Left colon (tissue), 2 donors: ENCODE measurements at regions not wholly inside any gene's neighbourhood (a gene's known extent, or its start where the extent isn't known, plus 50 kb on each side); places are given as distances from the start of the nearest gene placed in this dataset.

Source experiments
- ATAC-seq: fragments of 200-7000 bp; cut with Tn5 transposase; one replicate; pipeline ENCODE4 v1.9.1; 2020; ENCODE audit warnings: mild to moderate bottlenecking, moderate library complexity
- DNase-seq, 2 donors: peaks; one replicate each; pipeline ENCODE4 v3.0.0-alpha.2; 2020
- intact Hi-C, 2 donors: fragments of 100-400 bp; cut with DNase I in 1 of 2; cut with micrococcal nuclease in 1 of 2; formaldehyde crosslinking; loops; one replicate each; pipeline versions ENCODE4 v1.11.2 to v1.14.0; 2022; cut with DNase I, micrococcal nuclease
- donor health status: DM: no; HTN: no; CAD: no.
- donor health status: DM: yes; HTN: yes; CAD: no.

DNA sequence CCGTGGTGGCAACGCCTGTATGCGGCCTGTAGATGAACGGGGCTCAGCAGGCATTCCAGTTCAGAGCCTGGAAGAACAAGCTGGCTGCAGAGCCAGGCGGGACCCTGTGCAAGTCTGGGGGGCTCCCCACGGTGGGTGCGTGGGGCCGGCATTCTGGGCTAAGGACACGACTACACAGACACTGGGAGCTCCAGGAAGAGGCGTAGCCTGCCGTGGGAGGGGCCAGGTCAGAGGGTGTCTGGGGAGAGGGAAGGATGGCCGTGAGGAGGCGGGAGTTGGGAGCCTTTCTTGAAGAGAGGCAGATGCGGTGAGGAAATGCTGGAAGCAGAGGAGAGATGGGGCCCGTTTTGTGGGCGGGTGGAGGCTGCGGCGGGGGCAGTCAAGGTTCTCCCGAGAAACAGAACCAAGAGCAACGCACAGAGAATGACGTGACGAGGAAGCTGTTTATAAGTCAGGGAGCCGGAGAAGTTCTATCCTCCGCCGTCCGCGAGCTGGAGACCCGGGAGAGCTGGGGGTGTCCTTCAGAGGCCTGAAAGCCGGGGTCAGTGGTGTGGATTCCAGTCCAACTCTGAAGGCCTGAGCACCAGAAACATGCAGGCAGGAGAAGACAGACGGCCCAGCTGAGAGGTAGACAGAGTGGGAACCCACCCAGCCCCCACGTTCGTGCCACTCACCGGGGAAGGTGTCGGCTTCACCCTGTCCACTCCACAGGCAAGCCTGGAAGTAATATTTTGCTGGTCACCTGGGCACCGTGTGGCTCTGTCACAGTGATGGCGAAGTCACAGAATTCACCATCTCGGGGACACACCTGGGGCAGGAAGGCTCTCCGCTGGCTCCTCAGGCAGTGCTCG is 529.6 kb downstream of the BRD1 start:
- DNase-seq, result peak in 1 of 2 donors; percentile 20
- no peak for ATAC-seq

DNA sequence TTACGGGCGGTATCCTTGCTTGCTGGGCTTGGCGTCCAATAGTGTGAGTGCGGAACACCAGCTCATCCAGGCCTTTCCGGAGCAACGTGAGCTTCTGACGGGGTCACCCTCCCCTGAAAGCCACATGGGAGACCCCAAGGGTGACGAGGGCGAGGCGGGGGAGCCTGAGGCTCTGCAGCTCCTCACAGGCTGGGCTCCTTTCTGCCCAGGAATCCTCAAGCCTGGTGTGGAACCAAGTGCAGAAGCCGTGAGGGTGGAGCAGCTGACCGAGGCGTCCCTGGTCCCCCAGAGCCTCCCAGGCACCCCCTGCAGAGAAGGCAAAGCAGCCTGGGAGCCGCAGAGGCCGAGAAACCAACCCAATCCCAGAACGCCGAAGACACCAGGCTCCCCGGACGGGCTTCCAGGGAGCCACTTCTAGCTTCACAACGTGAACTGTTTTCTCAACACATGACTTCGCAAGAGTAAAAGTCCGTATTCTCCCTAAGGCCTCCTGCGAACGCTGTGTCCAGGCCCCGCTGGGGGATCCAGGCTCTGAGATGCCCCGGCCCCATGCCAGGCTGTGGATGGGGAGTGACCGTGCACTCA is 530.3 kb downstream of the BRD1 start:
- intact Hi-C loops, result no loop called here
- ATAC-seq (no peak), DNase-seq (peak in 1 of 2 donors; percentile 9)

More for the DNA sequence above, 529.6 kb downstream of the BRD1 start:
- intact Hi-C loops, result no loop called here

DNA sequence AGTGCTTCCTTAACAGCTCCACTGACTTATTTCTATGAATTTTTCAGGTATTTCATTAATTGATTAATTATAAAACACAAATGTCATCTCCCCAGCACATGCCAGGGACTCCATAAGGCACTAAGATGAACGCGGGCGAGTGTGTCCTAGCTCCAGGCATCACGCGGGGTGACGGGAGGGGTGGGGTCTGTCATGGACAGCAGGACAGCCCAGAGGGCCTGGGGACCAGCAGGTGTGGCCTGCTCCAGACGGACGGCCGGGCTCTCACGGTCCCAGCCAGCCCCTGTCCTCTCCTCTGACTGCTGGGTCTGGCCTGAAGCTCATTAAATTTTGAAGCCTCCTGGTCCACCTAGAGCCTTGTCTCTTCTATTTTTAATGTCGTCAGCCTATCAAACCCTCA is 531.1 kb downstream of the BRD1 start:
- intact Hi-C loops, result no loop called here
- DNase-seq (peak in 1 of 2 donors; percentile 14), ATAC-seq (no peak)

DNA sequence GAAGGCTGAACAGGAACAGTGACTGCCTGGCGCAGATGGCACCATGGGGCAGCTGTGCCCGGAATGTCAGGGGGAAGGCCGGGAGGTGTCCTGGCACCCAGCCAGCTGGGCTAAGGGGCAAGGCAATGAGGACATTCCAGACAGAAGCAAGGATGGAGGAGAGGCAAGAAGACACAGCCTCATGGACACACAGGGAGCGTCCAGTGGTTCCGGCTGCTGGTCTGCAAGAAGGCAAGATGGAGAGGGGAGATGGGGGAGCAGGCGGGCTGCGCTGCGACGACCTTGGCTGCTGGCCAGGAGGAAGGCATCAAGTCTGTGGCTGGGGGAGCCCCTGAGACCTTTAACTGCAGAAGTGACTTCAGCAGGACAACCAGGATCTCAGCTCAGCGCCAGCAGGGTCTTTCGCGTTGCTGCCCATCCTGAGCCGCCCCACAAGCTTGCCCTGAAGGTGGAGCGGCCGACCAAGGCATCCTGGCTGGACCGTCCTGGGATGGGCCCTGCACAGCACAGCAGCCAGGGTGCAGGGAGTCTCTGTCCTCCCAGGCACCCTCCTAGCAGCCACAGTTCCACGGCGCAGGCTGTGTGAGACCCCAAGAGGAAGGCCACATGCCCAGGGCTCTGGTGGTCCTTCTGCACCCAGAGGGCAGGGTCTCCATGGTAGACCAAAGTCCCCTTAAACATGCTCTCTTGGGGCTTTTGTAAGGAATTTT is 531.7 kb downstream of the BRD1 start:
- DNase-seq (peak in 1 of 2 donors; percentile 20), ATAC-seq (no peak)

DNA sequence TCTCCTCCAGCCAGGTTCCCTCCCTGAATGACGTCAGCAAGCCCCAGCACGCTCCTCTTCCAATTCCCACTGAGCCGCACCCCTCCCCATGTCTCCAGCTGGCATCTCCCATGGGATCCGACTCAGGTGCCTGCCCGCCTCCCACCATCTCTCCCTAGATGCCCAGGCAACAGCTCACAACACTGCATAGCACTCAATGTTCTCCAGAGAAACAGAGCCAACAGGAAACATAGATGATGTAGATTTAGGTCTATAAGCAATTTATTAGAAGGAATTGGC is 532.3 kb downstream of the BRD1 start:
- ATAC-seq, result no peak
- intact Hi-C loops, result no loop called here

More for the DNA sequence above, 531.7 kb downstream of the BRD1 start:
- intact Hi-C loops, result no loop called here

DNA sequence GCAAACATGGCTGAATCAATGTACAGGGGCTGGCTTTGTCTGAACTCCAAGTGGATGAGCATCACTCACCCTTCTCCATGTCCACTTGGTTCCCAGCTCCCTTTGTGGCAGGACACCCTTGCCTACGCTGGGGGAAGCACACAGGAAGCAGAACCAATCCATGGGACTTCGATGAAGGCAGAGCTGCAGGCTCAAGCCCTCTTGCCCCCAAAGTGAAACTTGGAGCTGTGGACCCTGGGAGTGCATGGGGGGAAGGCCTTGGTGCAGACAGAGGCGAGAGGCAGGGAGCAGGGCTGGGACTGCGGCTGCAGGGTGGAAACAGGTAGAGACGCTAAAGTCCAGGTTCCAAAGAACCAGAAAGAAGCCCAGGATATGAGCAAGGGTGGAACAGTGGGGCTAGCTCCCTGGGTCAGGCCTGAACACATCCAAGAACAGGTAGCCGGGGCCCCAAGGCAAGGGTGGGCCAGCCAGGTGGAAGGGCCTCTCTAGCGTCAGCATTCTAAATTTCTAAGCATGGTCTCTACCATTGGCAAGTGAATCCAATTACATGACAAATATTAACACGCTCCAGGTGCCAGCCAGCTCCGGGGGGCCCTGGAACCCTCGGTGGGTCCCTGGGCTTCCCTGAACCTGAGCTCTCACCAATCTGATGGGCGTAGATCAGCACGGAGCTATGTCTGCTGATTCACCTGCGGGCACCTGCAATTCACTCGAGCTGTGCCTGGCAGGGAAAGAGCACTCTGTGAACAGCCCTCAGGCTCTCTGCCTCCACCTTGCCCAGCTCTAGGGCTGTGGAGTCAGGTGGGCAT is 532.8 kb downstream of the BRD1 start:
- no peak for DNase-seq
- intact Hi-C loops, result no loop called here
- ATAC-seq, result no peak

More for the DNA sequence above, 532.3 kb downstream of the BRD1 start:
- peak in 1 of 2 donors; percentile 16 for DNase-seq

DNA sequence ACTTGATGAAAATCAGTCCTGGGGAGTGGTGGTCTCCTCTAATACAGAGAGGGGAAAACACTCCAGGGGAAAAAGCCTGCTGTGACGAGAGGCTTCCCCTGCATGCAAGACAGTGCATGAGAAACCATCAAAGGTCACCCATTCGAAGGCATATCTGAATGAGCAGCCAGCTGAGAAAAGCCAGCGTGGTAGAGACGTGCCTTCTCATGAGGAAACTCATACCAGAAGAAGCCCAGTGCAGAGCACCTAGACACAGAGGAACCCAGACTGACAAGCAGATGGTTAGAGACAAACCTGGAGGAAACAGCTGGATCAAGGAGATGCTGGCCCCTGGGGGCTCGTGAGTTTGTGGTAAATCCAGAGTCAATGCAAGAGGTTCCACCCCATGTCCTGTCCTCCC is 534.8 kb downstream of the BRD1 start:
- DNase-seq (peak in 1 of 2 donors; percentile 12), ATAC-seq (no peak)
- intact Hi-C loops, result no loop called here

DNA sequence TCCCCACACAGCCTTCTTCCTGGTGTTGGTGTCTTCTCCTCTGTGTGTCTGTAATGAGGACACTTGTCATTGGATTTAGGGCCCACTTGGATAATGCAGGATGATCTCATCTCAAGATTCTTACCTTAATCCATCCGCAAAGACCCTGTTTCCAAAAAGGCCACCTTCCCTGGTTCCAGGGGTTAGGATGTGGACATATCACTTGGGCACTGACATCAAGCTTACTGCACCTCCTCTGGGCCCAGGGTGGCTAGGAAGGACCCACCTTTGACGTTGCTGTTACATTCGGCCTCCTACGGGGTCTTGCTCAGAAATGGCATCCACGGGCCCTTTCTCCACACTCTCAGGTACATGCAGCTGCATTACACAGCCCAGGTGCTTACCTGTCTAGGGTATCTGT is 535.9 kb downstream of the BRD1 start:
- intact Hi-C loops, result no loop called here
- DNase-seq (peak in 1 of 2 donors; percentile 3), ATAC-seq (no peak)

DNA sequence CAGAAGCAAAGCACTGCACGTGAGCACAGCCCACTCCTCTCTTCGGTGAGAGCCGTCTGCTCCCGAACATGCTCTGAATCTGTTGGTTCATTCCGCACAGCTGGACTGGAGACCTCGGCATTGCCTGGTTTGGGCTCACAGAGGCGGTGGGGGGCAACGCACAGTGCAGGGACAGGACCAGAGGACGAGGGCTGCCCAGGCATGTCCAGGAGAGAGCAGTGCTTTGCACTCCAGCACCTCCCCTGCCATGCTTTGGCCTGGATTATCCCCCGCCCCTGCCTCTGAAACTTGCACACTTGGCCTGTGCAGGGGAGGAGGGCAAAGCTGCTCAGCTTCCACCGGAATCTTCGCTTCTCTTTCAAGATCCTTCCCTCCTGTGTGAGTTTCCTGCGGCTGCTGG is 536.5 kb downstream of the BRD1 start:
- intact Hi-C loops, result no loop called here
- ATAC-seq, result no peak
- DNase-seq, result no peak

DNA sequence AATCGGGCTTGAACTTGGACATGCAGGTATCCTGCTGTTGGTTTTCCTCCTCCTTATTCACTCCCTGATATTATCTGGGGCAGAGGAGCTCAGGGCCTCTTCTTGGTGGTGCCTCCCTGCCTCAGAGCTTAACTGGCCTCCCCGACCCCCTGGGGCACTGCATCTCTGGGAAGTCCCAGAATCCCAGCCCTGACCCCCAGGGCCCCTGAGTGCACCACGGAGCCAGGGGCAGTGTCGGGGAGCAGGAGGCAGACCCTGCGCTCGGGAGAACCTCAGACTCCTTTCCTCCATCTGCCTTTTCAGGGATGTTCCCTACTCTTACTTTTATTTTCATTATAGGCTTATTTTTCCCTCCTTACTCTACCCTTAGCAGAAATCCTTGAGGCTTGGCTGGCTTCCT is 537.0 kb downstream of the BRD1 start:
- no peak for ATAC-seq
- no peak for DNase-seq

DNA sequence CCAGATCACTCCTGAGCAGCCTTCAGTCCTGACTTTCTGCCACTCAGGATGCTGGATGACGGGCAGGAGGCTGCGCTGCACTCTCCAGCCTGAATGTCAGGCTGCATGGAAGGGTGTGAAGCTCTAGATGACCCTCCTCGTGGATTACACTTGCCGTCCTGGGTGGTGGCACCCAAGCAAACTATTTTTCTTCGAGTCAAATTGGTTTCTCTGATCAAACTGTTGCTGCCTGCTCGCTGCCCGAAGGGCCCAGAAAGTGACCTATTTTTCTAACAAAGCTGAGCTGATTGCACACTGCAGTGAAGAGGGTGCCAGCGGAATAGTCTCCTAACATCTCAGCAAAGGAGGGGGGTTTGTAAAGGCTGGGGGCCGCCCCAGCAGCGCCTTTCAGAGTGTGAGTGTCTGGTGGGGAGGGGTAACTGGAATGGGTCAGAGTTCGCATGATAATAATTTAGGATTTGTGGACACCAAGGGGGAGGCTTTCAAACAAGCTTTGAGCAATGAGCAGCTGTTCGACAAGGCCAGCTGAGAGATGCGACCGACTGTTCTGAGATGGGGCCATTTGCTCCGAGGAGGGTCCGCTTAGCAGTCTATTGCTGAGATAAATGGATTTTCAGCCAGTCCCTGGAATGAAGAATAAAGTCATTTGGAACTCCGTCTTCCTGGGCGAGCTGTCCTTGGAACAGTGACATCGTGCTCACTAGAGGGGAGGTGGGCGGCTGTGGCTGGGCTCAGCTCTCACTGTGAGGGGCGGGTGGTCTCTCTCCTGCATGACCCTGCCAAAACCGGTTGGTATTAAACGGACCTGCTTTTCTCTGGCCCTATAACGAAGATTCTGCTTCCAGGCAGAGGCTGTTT is 537.6 kb downstream of the BRD1 start:
- peak in 1 of 2 donors; percentile 11 for DNase-seq
- intact Hi-C loops, result no loop called here
- ATAC-seq, result no peak

More for the DNA sequence above, 537.0 kb downstream of the BRD1 start:
- intact Hi-C loops, result no loop called here

DNA sequence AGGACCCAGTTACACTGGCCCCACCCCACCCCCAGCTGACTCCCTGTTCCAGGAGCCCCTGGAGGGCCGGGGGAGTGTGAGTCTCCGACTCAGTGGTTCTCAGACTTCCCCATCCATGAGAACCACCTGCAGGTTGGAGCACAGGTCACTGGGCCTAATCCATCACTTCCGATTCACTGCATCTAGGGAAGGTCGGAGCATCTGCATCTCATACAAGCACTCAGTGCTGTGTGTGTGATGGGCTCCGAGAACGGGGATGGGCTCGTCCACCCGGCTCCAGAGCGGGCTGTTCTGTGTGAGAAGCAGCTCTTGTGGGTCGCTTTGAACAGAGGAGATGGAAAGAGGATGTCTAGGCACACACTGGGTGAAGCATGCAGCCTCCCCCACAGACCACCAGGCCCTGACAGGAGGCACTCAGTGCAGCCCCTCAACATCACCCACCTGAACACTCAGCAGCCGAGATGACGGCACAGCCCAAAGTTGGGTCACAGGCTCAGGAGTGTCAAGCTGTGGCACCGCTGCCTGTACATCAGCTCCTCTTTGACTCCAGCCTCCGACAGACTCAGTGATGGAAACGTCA is 541.4 kb downstream of the BRD1 start:
- DNase-seq, result no peak
- ATAC-seq, result no peak
- intact Hi-C loops, result no loop called here

DNA sequence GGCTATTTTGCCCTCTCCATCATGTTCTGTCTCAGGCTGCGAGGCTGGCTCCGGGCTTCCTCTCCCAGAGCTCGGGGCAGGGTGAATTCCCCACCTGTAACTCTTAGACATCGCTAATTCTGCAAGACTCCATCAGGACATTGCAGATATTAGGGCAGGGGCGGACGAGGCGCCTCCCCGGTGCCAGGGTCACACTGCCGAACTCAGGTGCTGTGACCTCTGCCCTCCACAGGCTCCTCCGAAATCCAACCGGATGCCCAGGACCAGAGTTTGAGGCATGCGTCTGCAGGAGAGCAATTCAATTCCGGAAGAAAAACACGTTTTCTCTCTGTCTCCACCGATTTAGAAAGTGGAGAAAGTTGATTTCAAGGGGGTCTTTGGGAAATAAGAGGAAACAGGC is 542.7 kb downstream of the BRD1 start:
- ATAC-seq (no peak), DNase-seq (no peak)
- intact Hi-C loops, result no loop called here

DNA sequence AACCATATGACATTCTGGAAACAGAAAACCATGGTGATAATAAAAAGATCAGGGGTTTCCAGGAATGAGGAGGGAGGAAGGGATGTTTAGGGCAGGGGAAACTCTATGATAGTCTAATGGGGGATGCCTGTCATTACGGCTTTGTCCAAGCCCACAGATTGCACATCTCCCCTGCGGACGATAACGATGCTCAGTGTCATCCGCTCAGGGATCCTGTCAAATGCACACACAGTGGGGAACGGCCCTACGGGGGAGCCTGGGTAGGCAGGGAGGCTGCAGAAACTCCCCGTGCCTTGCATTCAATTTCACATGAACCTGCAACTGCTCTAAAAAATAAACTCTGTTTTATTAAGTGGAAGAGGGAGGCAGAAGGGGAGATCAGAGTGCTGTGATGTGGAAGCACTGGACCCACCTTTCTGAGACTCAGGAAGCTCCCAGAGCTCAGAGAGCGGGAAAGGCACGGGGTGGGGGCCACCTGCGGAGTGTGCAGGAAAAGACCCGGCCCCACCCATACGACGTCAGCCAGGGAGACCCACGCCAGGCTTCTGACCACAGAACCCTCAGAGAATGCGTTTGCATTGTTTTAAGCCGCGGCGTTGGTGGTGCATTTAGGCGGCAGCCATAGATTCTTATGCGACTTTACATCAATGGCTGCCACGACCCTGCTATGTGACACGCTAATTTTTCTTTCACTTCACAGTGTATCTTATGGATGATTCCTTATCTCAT is 543.5 kb downstream of the BRD1 start:
- DNase-seq (no peak), ATAC-seq (no peak)
- intact Hi-C loops, result no loop called here

DNA sequence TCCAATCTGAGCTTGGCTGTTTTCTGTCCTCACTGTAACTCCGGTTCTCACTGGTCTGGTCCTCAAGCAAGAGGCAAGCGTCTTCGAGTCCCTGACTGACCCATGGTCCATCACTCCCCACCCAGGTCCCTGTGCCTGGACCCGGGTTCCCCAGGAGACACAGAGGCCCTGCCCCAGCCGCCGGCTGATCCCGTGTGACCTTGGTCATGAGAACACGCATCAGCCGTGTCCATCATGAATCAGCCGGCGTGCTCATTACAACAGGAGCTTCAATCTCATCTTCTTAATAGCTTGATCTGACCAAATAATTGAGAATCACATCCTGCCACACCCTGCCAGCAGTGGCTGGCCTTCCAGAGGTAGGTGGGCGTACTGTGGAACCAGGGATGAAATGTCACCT is 545.1 kb downstream of the BRD1 start:
- DNase-seq, result no peak
- intact Hi-C loops, result no loop called here
- no peak for ATAC-seq

DNA sequence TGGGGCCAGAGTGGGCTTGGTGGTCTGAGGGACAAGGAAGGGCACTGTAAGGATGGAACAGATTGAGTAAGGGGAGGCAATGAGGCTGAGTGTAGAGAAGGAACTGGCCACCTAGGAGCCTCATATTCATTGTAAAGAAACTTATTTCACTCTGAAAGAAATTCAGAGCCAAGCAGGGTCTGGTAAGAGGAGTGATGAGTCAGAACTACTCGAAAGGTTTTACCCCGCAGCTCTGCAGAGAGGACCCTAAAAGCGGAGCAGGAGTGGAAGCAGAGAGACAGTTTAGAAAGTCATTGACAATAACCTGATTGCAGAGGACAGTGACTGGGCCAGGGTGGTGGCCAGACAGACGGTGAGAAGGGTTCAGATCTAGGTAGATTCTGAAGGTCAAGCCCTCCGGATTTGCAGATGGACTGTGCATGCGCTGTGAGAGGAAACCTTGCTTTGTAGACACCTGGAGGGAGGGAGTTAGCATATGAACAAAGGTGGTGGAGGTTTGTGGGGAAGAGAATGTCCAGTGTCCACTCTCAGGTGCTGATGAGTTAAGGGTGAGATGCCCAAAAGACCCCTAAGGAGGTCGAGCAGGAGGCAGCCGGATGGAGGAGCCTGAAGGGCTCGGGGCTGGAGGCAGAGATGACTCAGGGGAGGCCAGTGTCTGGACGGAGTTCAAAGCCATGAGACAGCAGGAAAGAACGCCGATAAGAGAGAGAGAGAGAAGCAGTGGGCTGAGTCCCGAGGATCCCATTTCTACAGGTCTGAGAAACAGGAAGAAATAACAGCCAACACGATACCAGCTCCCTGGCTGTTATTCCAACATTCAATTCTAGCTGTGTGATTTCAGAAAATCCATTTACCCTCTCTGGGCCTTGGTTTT is 546.0 kb downstream of the BRD1 start:
- intact Hi-C loops, result no loop called here

DNA sequence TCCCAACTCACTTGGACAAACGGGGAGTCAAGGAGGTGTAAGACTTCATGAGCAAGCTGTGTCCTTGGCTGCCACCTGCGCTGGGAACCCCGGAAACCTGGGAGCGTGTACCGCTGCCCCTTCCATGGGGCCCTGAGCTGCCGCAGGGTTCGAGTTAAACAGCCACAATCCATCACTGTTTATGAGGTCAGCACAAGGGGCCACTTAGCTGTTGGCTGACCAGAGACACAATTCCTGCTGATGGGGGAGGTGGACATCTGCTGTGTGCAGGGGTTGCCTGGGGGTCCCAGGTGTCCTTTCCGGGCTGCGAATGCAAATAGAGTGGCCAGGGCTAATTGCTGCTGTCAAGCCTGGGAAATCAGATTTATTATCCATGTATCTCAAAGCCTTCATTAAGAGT is 549.3 kb downstream of the BRD1 start:
- DNase-seq (no peak), ATAC-seq (no peak)
- intact Hi-C loops, result no loop called here

More for the DNA sequence above, 546.0 kb downstream of the BRD1 start:
- ATAC-seq (no peak), DNase-seq (no peak)
